Nephron progenitor cell (in vitro differentiated cells): ENCODE measurements at regions not wholly inside any gene's neighbourhood (a gene's known extent, or its start where the extent isn't known, plus 50 kb on each side); places are given as distances from the start of the nearest gene placed in this dataset.

Experiments
- DNase-seq: peaks from one replicate; pipeline ENCODE4 v3.0.0; 2021
- H3K27ac Mint-ChIP-seq: 2 replicates; pipeline ENCODE4 v1.8.0; 2021; ENCODE audit warnings: mild to moderate bottlenecking, moderate library complexity, mixed read lengths
- H3K27me3 Mint-ChIP-seq: 2 replicates; pipeline ENCODE4 v1.8.0; 2021; ENCODE audit warnings: mild to moderate bottlenecking, low read depth, mixed read lengths; ENCODE audit not compliant: poor library complexity
- H3K36me3 Mint-ChIP-seq: 2 replicates; pipeline ENCODE4 v1.8.0; 2021; ENCODE audit warnings: low read depth, mixed read lengths
- H3K4me1 Mint-ChIP-seq: 2 replicates; pipeline ENCODE4 v1.8.0; 2021; ENCODE audit warnings: mixed read lengths
- H3K4me3 Mint-ChIP-seq: 2 replicates; pipeline ENCODE4 v1.8.0; 2021; ENCODE audit warnings: mild to moderate bottlenecking, moderate library complexity, mixed read lengths
- H3K9me3 Mint-ChIP-seq: 2 replicates; pipeline ENCODE4 v1.8.0; 2021; ENCODE audit warnings: mild to moderate bottlenecking, moderate library complexity, mixed read lengths
- CTCF ChIP-seq: fragments of 200-600 bp; sonication (generic); IDR thresholded peaks from 2 replicates; pipeline ENCODE4 v1.5.0; 2021; ENCODE audit warnings: antibody characterized with exemption

DNA sequence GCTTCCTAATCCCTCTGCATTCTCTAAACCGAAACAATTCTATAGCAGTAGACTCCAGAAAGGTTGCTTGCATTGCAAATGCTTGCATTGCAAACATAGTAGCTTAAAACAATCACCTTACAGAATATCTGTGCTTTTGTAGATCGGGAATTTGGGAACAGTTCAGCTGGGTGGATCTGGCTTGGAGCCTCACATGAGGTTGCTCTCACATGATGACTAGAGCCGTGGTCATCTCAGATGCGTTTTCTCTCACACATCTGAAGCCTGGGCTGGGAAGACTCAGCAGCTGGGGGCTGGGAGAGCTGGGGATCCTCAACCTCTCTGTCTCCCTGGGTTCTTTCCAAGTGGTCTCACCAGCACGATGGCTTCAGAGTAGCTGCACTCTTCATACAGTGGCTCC lies 127.8 kb downstream of the MSX2 start:
- Mint-ChIP-seq H3K4me3 (no peak overlapping the region), H3K27me3 (peaks cover 10% of the 10 kb centered on the region), H3K36me3 (no peaks in the 10 kb centered on the region), H3K27ac (no peak overlapping the region), H3K4me1 (no peaks in the 10 kb centered on the region), H3K9me3 (peaks cover 5% of the 10 kb centered on the region)
- TF ChIP-seq CTCF: no peak
- DNase-seq: no peak

GRCh38 chr5:174850565-174851169 lies 126.3 kb downstream of the MSX2 start:
- Mint-ChIP-seq H3K36me3 (no peaks in the 10 kb centered on the region), H3K4me3 (no peak overlapping the region), H3K27me3 (peaks cover 19% of the 10 kb centered on the region), H3K27ac (no peak overlapping the region), H3K4me1 (no peaks in the 10 kb centered on the region), H3K9me3 (peaks cover 5% of the 10 kb centered on the region)
- DNase-seq: no peak
- no peak for TF ChIP-seq CTCF

GRCh38 chr5:174849426-174849825 lies 125.0 kb downstream of the MSX2 start:
- peaks cover 27% of the 10 kb centered on the region for H3K27me3 Mint-ChIP-seq
- H3K36me3 Mint-ChIP-seq: no peaks in the 10 kb centered on the region

DNA sequence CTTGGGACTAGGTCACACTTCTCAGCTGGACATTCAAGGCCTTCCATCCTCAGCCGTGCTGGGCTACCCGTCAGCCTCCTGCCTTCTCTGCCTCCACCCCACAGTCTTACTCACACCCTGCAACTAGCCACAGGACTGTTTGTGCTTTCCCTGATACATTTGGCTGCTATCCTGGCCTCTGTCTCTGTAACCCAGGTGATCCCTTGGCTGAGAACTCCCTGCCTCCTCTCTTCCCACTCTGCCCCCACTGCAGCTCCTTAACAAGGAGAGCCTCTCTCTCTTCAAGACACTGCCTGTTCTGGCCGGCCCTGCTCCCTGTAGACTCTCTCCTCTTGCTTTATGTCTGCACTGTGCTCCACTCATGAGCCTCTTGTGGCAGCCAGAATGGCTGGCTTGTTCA lies 120.6 kb downstream of the MSX2 start:
- Mint-ChIP-seq H3K4me1 (peaks cover 23% of the 10 kb centered on the region), H3K4me3 (no peak overlapping the region), H3K36me3 (no peaks in the 10 kb centered on the region), H3K27ac (peak overlapping the region; percentile 23), H3K27me3 (peaks cover 31% of the 10 kb centered on the region), H3K9me3 (peaks cover 5% of the 10 kb centered on the region)
- TF ChIP-seq CTCF: no peak
- DNase-seq: no peak

More at GRCh38 chr5:174849426-174849825, 125.0 kb downstream of the MSX2 start:
- peaks cover 5% of the 10 kb centered on the region for H3K9me3 Mint-ChIP-seq
- no peak overlapping the region for H3K4me3 Mint-ChIP-seq
- no peak overlapping the region for H3K27ac Mint-ChIP-seq
- no peak for TF ChIP-seq CTCF
- DNase-seq: no peak
- H3K4me1 Mint-ChIP-seq: peaks cover 9% of the 10 kb centered on the region

GRCh38 chr5:174843263-174844250 lies 119.2 kb downstream of the MSX2 start:
- no peak for DNase-seq
- Mint-ChIP-seq H3K27ac (no peak overlapping the region), H3K4me1 (peaks cover 23% of the 10 kb centered on the region), H3K9me3 (peaks cover 3% of the 10 kb centered on the region), H3K36me3 (no peaks in the 10 kb centered on the region), H3K4me3 (no peak overlapping the region), H3K27me3 (peaks cover 29% of the 10 kb centered on the region)
- TF ChIP-seq CTCF: no peak
